PC-3 (cell line): ENCODE measurements at regions not wholly inside any gene's neighbourhood (a gene's known extent, or its start where the extent isn't known, plus 50 kb on each side); places are given as distances from the start of the nearest gene placed in this dataset.

ENCODE experiments used
- CTCF ChIP-seq: fragments of 300-600 bp; sonication (generic); conservative IDR thresholded peaks from 2 replicates; pipeline ENCODE4 v1.5.1; 2017; ENCODE audit warnings: antibody characterized with exemption, low read depth, mild to moderate bottlenecking, low read length
- EZH2 ChIP-seq: fragments of 300-600 bp; sonication (generic); IDR thresholded peaks from one replicate; pipeline ENCODE4 v1.6.1; 2017; ENCODE audit warnings: antibody characterized with exemption, mild to moderate bottlenecking, low read length; ENCODE audit not compliant: unreplicated experiment

GRCh38 chr4:4787421-4787820, 72.0 kb upstream of the MSX1 start:
- TF ChIP-seq CTCF, result no peak
- TF ChIP-seq EZH2, result no peak
